ENCODE measurements at regions not wholly inside any gene's neighbourhood (a gene's known extent, or its start where the extent isn't known, plus 50 kb on each side); places are given as distances from the start of the nearest gene placed in this dataset.

- TF ChIP-seq ZNF532 (CRISPR knock-in tag; IDR thresholded peaks at IDR 0.05; ENCODE audit: borderline replicate concordance) (no peak), AFF4 (CRISPR knock-in tag; IDR thresholded peaks at IDR 0.05; ENCODE audit: borderline replicate concordance) (no peak), GRHL2 (CRISPR knock-in tag; IDR thresholded peaks at IDR 0.05; ENCODE audit: insufficient replicate concordance, severe bottlenecking) (no peak), HMGA2 (CRISPR knock-in tag; IDR thresholded peaks at IDR 0.05) (no peak), HMGXB4 (CRISPR knock-in tag; IDR thresholded peaks at IDR 0.05) (no peak), SOX15 (CRISPR knock-in tag; IDR thresholded peaks at IDR 0.05) (no peak), ZBTB21 (CRISPR knock-in tag; IDR thresholded peaks at IDR 0.05; ENCODE audit: borderline replicate concordance) (no peak)
These were observed 100.2 kb downstream of the HINT1 start (continued) for GRCh38 chr5:131064669-131065371.

GRCh38 chr5:131042021-131042789 lies 122.9 kb downstream of the HINT1 start:
- DNase-seq (ENCODE audit: low spot score) (no peak), ATAC-seq (no peak)
- no peaks in the 10 kb centered on the region for H3K27me3 Mint-ChIP-seq (ENCODE audit: low read depth)
- no peak overlapping the region for H3K4me3 Mint-ChIP-seq
- H3K36me3 Mint-ChIP-seq, result peaks cover 8% of the 10 kb centered on the region
- H3K27ac Mint-ChIP-seq, result no peak overlapping the region; the same call in 1 of the 2 replicates
- H3K9me3 Mint-ChIP-seq, result peaks cover 27% of the 10 kb centered on the region
- no peak for TF ChIP-seq PRRX2 (CRISPR knock-in tag; IDR thresholded peaks at IDR 0.05)
- no peak for TF ChIP-seq ZNF138 (CRISPR knock-in tag; conservative IDR thresholded peaks at IDR 0.05)
- no peak for TF ChIP-seq NFATC4 (CRISPR knock-in tag; IDR thresholded peaks at IDR 0.05)
- no peak for TF ChIP-seq CTCF (IDR thresholded peaks at IDR 0.05)
- no peak for TF ChIP-seq MAX (CRISPR knock-in tag; IDR thresholded peaks at IDR 0.05)
- no peak for TF ChIP-seq KAT7 (CRISPR knock-in tag; IDR thresholded peaks at IDR 0.05; ENCODE audit: borderline replicate concordance)
- POLR2A ChIA-PET, result no interaction called here
- CTCF ChIA-PET, result no interaction called here
- no peaks in the 10 kb centered on the region for H3K4me1 Mint-ChIP-seq
